Stimulated activated CD4-positive, alpha-beta T cell treated with anti-CD3 and anti-CD28 coated beads, Interleukin-1b, Interleukin-23, amount 100 ng/mL, for 48 hours (primary cell): ENCODE measurements at regions not wholly inside any gene's neighbourhood (a gene's known extent, or its start where the extent isn't known, plus 50 kb on each side); places are given as distances from the start of the nearest gene placed in this dataset.
"Not testable (repeated sequence)": the region's sequence is repeated elsewhere in the genome, so short reads cannot be mapped to it uniquely, and the experiment has no call there.

Experiments used
- DNase-seq: peaks from one replicate; pipeline ENCODE4 v3.0.0-alpha.2; 2020

DNA sequence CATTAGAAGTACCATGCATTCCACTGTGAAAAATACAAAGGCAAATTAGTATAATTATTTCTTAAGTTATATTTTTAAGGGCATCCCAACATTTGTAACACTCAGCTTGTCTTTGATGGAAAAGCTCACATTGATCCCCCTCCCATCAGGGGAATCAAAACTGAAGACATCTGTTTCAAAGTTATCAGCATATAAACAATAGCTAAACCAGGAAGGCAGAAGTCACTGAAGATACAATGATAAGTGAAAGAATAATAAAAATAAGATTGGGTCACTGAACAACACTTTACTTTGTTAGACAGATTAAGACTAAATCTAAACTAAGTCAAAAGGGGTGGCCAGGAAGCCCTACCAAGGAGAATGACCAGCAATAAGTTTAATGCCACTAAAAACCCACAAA lies 801.9 kb upstream of the ACO1 start:
- no peak for DNase-seq

DNA sequence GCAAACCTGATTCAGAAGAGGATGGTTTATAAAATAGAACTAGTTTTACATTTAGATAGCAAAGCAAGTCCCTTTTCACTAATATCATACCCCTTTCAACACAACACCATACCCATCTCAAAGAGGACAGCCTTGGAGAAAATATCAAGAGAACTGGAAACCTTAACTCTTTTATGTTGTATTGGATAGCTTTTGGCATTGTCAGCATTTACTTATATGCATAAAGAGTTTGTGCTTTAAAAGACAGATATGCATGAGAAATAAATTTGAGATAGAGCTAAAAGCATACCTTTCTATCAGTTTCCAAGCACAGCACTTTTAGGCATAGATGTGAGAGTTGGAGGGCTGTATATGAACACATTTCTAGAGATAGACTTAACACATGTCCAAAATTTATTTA lies 799.3 kb upstream of the ACO1 start:
- DNase-seq: no peak

DNA sequence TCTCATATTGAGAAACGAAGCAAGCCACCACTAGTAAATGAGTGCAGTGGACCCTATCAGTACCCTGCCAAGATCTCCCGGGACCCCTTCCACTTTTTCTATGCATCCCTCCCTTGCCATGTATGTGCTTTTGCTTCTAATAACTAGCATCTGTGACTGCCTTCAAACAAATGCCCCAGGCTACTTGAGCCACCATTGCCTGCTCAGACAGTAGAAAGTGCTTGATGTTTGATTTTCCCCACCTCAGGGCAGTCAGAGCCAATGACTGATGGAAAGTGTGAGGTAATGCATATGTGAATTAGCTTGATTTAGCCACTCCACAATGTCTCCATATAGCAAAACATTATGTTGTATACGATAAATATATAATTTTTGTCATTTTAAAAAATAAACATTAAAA lies 797.3 kb upstream of the ACO1 start:
- no peak for DNase-seq

DNA sequence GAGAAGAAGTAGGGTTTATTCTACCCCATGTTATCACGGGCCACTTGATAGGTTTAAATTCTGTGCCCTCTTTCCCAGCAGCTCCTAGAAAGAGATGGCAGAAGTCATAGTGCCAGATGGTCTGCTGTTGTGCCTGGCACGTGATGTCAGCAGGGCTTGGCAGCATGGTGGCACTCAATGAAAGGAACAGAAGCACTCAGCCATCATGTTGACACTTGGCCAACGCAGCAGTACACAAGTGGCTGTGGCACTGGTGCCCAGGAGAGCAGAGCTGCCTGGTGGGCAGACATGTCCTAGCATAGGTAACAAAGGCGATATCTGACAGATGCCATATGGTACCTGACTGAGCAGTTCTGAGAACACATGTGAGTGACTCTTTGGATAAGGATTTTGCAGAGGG lies 796.4 kb upstream of the ACO1 start:
- DNase-seq: no peak

DNA sequence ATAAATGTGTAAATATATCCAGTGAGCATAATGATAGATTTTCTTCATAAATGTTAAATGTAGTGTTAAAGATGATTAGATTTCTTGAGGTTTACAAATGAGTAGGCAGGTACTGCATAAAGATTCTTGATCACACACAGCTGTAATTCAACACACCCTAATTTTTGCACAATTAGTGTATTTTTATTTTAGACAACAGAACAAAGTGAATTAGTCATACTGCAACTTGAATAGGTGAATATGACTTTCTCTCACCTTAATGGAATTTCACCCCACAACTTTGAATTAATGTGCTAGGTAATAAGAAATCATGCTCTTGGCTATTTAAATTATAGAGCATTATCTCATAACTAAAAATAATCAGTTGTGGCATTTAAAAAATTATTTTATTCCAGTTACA lies 795.7 kb upstream of the ACO1 start:
- DNase-seq: no peak

DNA sequence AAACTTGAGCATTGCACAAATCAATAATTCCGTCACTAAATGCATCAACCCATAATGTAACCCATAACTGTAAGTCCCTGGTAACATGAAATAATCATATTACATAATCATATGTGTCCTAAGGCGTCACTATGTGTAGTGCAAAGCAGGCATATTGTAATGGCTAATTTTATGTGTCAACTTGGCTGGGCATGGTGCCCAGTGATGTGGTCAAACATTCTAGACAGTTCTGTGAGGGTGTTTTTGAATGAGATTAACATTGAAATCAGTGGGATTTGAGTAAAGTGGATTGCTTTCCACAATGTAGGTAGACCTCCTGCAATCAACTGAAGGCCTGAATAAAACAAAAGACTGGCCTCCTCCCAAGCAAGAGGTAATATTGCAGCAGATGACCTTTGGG lies 794.4 kb upstream of the ACO1 start:
- DNase-seq: no peak

DNA sequence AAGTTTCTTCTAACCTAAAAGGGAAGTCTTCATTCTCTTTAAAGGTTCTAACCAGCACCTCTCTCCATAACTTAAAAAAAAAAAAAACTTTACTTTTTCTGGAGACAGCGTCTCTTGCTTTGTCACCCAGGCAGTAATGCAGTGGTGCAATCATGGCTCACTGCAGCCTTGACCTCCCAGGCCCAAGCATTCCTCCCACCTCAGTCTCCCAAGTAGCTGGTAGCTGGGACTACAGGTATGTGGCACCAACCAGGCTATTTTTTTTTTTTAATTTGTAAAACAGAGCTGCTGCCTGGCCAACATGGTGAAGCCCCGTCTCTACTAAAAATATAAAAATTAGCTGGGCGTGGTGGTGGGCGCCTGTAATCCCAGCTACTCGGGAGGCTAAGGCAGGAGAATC lies 787.4 kb upstream of the ACO1 start:
- DNase-seq: not testable (repeated sequence)

DNA sequence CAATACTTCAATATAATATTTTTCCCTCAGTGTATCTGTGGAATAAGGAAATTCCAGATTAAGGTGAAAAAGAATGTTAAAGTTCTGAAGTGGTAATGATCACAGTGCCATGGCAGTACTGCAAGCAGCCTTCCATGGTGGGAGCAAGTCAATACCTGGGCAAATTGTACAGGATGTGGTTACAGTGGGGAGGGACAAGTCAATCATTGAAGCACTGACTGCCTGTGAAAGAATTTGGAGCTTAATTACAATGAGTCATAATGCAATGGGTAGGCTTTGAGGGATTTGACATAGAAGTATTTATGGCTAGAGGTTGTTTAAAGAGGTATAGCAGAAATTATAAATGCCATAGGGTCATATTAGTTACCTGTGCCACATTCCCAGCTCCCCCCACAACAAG lies 786.5 kb upstream of the ACO1 start:
- no peak for DNase-seq

DNA sequence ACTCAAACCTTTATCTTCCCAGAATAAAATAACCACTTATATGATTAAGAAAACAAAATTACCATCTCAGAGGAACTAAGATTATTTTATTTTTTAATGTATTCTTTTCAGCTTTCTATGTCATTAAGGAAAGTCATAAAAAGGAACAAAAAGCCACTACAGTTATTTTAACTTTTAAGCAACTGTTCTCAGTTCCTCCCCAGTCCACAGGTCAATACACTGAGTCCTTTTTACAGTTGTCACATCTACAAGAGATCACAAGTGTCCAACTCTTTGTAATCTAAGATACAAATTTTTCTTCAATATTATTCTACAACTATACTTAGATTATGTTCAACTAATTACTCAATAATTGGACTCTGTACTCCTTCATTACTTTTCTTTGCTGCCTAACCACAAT lies 782.8 kb upstream of the ACO1 start:
- no peak for DNase-seq

DNA sequence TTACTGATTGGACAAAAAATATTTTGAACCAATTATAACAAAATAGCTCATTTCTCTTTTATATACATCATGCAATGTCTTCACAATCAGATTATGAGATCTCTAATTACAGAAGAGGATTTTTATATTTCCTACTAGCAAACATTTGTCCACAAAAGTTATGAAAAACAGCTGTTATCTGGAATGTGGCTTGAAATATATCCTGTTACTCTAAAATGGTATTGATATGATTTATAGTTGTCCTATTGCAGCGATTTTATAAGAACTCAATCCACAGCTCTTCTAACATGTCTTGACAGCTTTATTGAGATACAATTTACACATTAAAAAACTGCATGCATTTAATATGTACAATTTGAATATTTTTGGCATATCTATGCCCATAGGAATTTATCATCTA lies 779.9 kb upstream of the ACO1 start:
- no peak for DNase-seq

DNA sequence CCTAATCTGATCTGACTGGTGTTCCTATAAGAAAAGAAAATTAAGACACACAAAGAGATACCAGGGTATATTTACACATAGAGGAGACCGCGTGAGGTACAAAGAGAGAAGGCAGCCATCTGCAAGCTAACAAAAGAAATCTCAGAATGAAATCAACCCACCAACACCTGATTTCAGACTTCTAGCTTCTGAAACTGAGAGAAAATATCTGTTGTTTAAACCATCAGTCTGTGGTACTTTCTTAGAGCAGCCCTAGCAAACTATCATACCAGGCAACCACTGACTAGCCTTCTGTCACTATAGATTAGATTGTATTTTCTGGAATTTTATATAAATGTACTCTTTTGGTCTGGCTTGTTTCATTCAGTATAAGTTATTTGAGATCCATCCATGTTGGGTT lies 779.3 kb upstream of the ACO1 start:
- DNase-seq: no peak

DNA sequence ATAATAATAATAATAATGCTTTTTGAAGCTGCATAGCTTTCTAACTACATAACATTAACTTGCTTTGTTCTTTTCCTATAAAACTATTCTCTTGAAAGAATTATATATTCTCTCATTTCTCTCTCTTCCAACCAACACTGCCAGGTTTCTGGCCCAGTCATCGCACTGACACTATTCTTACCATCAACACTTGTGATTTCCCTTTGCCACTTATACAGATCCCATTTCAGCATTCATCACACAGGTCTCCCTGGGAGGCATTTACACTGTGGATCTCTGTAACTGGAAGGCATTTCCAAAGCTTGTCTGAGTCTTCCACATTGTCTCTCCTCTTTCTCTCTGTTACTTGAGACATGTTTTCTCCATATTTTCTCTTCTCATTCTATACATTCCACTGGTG lies 777.8 kb upstream of the ACO1 start:
- DNase-seq: no peak

DNA sequence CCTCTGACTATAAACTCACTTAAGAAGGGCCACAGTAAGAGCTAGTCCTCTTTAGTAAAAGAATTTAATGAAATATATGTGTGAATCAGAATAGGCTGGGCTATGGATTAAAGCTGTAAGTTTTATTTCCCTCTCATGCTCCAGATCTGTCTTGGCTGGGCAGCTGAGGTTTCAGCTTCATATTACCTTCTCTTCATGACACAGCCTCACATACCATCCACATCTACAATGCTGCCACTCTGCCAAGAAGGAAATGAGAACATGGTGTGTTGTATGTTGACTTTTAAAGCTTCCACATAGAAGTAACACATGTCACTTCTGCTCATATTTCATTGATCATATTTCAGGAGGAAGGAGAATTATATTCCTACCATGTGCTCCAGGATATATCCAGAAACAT lies 776.0 kb upstream of the ACO1 start:
- DNase-seq: no peak

DNA sequence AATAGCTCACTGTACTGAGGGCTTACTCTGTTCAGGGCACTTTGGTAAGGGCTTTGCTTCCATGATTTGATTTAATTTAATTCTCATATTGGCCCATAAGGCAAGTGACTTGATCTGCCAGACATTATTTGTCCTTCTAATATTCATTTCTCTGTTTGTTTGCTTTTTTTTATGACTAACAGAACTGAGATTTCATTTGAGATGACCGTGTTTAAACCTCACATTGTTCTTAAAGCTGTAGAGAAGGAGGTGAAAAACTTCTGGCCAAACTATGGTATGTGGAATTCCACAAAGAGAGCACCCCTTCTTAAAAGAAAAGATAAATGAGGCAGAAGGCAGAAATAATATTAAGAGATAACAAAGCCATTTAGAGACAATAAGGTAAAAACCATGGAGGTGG lies 775.6 kb upstream of the ACO1 start:
- DNase-seq: no peak

DNA sequence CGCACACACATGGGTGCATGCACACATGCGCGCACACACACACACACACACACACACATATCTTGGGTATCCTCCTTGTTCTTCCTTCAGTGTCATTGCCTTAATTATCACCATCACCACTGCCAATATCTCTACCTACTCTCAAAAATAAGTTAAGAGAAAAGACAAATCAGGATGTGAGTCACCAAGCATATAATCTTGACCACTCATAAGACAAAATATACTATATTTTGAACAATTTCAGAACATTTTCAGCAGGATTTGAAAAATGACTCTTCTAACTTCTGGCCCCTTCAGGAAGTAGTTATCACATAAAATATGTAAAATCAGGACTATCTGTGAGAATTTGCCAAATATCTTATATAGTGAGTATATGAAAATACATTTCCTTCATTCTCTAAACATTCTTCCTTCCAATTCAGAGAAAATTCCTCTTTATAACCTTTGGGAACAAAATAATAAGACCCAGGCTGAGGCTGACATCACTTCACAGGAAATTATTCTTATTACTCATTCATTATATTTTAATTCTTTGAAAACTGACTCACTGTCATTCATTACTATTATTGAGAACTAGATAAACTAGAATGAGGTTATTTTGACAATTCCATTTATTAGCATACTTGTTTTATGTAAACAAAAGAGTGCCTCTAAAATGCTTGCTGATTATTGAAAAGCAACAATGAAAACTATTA lies 772.0 kb upstream of the ACO1 start:
- DNase-seq: no peak

DNA sequence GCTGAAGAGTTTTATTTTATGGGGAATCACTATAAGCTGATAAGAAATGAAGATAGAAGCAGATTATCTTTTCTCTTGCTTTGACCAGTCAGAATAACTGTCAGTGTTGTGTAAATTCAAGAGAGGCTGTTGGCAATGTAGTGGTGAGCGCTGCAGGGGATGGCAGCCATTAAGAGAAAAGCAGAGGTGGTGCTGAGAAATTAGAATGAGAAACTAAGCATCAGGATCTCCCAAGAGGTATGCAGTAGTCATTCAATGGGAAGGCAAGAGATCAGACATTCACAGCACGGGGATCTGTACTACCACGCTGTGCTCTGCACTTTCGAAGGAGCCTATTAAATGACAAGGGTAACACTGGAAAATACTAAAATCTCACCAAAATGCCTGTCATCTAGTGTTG lies 768.5 kb upstream of the ACO1 start:
- no peak for DNase-seq

DNA sequence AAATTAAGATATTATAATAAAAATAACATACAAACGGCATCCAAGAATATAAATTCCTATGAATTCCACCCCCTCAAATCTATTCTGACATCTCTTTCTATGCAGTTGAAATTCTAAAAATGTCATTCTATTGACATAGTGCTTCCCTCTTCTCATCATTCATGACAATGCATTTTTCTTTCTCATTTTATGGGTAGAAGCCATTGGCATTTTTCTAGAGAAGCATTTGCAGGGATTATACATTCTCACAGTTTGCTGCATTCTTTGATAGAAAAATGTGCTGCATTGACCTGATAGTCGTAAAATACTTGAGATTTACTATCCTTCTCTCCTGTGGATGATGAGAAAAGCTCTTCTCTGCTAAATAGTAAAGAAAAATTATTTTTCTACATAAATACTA lies 760.9 kb upstream of the ACO1 start:
- no peak for DNase-seq

DNA sequence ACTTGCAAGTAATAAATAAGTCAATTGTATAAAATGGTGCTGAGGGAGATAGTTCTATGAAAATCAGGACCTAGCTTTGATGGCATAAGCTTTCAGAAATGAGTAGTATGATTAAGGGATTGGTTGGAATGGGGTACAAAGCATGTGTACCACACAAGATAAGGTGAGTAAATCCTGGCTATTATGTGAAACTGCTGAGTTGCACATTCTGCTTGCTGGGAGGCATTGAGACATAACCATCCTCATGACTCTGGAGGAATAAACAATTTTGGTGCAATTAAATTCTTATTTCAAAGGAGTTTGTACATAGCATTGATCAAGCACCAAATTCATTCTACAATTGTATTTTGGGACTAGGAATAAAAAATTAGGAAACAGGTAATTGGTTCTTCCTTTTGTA lies 755.2 kb upstream of the ACO1 start:
- no peak for DNase-seq

DNA sequence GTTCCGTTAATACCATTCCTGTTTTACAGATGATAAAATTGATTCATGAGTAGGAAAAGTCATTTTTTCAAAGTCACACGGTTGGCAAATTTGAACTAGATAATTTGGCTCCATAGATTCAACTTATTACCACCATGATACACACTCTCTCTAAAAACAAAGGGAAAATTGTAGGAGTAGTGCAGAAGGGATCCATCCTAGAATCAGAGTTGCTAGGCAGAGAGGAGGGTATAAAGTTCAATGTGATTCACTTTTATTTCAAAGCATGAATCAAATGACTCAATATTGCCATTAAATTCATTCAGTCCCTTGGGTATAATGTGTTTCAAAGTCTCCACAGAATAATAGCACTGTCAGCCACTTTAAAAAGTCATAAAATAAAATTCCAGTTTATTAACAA lies 747.2 kb upstream of the ACO1 start:
- DNase-seq: no peak

DNA sequence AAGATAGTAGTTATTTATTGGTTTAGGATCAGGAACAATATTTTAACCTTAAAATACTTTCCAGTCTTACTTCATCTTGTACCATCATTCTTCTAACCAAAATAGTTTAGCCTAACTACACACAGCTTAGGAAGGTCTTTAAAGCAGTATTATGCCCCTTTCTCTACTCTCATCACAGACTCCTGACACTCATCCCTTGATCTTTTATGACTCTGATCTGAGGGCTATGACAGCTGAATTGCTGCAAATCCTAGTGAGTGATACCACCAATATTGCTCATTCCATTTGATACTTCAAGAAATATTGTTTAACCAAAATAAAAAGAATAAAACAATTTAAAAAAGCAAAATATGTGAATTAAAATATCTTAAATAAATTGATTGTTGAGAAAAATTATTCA lies 746.6 kb upstream of the ACO1 start:
- DNase-seq: no peak

DNA sequence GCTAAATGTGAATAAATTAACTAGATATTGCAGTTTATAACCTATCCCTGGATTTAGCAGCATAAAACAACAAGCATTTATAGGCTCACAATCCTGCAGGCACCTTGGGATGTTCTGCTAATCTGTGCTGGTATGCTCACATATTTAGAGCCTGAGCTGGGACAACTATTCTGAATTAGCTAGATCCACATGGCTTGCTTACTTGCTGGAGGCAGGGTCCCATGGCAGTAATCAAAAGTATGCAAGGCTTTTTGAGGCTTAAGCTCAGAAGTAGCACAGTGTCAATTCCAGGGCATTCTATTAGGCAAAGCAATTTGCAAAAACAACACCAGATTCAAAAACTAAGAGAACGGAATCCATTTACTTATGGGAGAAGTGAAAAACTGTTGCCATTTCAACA lies 745.0 kb upstream of the ACO1 start:
- DNase-seq: no peak

DNA sequence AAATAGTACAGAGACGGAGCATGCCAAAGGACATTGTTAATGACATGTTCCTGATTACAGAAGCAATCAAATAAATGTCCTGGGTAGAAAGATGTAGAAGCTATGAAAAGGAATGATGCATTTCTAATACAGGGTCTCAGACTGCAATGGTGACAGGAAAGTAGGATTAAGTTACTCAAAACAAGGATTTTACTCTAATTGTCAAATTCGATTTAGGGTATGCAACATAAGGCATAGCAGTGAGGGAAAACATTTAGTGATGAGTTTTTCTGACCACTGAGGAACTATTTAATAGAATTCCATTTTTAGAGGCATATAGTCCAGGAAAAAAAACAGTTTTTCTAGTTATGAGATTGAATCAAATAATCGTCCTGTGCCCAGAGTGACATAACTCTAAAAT lies 715.1 kb upstream of the ACO1 start:
- DNase-seq: no peak

DNA sequence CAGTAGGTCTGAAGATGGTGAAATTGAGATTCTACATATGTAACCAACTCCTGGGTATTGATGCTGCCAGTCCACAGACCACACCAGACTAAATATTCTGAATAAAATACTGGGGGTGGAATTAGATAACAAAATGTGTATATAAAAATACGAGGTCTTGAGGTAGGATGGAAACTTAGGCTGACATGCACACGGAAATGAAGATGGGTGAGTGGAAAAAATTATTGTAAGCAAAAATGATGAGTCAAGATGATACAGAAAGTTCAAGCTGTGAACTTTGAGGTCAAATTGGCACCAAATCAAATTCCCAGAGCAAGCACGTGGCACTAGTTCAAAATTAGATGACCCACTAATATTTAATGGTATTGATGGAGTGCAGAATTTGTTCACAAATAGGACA lies 713.4 kb upstream of the ACO1 start:
- DNase-seq: no peak

DNA sequence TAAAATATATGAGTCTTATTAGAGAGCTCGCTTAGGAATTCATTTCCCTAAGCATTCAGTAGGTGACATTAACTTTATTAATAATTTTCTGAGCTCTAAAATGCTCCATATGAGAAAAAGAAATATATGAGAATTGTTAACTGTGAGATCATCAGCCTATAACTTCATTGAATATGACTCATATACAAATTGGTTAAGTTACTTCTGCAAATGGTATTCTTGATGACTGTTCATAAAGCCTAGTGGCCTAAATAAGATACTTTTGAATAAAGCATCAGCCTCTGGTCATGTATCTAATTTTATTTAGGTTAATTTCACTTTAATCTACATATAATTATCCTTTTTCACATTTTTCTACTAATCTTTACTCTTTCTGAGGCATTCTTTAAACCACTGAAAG lies 710.2 kb upstream of the ACO1 start:
- DNase-seq: no peak

DNA sequence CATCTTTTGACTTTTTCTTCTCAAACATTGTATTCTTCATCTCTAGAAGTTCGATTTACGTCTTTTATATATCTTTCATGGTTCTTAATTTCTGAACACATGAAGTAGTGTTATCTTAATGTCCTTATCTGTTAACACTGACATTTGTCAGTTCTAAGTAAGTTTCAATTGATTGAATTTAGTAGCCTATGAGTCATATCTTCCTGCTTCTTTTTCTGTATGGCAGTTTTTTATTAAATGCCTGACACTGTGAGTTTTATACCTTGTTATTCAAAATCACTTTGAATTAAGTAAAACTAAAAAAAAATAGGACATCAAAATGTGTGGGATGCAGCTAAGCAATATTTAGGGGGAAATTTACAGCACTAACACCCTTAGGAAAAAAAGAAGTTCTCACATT lies 707.0 kb upstream of the ACO1 start:
- DNase-seq: no peak

DNA sequence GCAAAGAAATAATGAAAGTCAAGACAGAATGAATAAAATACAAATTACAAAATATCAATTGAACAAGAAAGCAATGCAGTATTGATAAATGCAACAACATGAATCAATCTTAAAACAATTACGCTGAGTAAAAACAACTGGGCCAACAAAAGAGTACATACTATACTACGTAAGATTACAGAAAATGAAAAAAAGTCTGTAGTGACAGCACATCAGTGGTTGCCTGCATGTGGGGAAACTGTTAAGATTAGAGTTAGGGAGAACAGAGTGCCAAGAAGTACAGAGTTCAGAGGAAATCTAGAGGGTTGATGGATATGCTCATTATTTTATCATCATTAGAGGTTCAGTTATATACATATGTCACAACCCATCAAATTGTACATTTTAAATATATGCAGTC lies 706.6 kb upstream of the ACO1 start:
- no peak for DNase-seq
